ENCODE measurements at regions not wholly inside any gene's neighbourhood (a gene's known extent, or its start where the extent isn't known, plus 50 kb on each side); places are given as distances from the start of the nearest gene placed in this dataset.

DNA sequence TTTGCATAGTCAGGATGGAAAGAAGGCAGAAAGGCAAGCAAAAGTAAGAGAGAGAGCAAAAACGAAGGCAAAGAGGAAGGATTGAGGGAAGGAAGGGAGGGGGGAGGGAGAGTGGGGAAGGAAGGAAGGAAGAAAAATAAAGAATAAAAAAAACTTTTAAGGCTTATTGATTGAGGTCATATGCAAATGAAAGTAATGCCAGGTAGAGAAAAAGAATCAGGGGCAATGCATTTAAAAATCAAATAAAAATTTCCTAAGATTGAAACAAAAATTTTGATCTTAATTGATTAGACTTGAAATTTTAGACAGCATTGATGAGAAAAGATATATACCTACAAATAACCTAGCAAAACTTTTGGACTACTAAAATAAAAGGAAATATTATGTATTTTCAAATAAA is 153.9 kb upstream of the KIF2B start:
- Mint-ChIP-seq H3K4me3 (no peak overlapping the region), H3K36me3 (no peaks in the 10 kb centered on the region), H3K4me1 (no peaks in the 10 kb centered on the region), H3K27ac (no peak overlapping the region), H3K27me3 (no peaks in the 10 kb centered on the region), H3K9me3 (peaks cover 4% of the 10 kb centered on the region)
- DNase-seq, result no peak

DNA sequence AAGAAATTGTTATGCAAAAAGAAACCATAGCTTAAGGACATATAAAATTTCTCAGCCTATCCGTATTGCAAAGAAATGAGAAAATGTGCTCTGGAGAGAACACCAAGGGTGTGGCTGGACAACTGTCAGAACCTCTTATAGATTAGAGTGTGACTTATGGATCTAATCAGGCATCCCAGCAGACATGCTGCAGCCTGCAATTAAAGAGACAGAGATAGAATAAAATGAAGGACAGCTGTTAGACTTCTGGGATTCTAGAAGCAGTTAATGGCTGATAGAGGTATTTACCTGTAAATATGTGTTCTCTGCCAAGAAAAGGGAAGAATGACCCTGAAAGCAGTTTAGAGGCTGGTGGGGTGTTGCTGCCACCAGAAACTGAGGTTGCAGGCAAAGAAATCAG is 160.1 kb upstream of the KIF2B start:
- no peaks in the 10 kb centered on the region for H3K27me3 Mint-ChIP-seq
- no peak overlapping the region for H3K27ac Mint-ChIP-seq
- H3K36me3 Mint-ChIP-seq, result no peaks in the 10 kb centered on the region
- no peak overlapping the region for H3K4me3 Mint-ChIP-seq
- DNase-seq, result no peak
- peaks cover 2% of the 10 kb centered on the region for H3K9me3 Mint-ChIP-seq
- H3K4me1 Mint-ChIP-seq, result no peaks in the 10 kb centered on the region

DNA sequence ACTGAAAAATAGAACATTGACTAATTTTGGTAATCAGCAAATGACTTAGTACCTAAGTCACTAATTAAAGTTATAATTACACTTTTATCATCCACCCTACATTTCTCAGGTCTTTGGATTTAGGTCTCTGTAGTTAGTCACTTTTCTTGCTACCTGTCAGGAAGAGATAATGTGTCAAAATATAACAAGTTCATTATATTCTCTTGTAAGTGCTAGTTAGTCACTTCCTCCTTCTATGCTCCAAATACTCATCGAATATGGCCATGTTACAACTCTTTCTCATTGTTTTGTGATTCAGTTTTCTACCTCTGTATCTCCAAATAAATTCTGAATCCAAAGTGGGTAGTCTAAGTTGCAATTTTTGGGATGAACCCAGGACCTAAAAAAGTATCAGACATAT is 163.5 kb upstream of the KIF2B start:
- no peak for DNase-seq
- no peaks in the 10 kb centered on the region for H3K27me3 Mint-ChIP-seq

DNA sequence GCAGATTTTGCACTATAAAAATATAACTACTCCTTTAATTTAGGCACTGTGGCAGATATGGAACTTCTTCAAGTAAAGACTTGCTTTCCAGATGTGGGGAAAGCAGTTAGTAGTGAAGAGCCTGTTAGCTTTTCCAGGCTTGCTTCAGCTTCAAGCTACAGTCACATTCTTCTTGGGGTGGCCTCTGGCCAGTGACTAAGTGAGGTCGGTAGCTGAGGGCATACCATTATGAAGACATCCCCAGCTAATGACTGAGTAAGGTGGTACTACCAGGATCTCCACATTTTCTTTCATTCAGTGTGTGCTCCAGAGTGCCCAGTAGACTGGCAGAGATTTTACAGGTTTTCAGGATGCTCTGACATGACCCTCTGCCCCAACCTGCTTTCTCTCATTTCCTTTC is 167.1 kb upstream of the KIF2B start:
- no peaks in the 10 kb centered on the region for H3K27me3 Mint-ChIP-seq
- no peaks in the 10 kb centered on the region for H3K36me3 Mint-ChIP-seq
- no peak overlapping the region for H3K27ac Mint-ChIP-seq
- DNase-seq, result no peak
- no peaks in the 10 kb centered on the region for H3K4me1 Mint-ChIP-seq
- no peak overlapping the region for H3K4me3 Mint-ChIP-seq
- peaks cover 1% of the 10 kb centered on the region for H3K9me3 Mint-ChIP-seq

More for the DNA sequence above, 163.5 kb upstream of the KIF2B start:
- H3K9me3 Mint-ChIP-seq, result peaks cover 1% of the 10 kb centered on the region
- no peaks in the 10 kb centered on the region for H3K4me1 Mint-ChIP-seq
- H3K4me3 Mint-ChIP-seq, result no peak overlapping the region
- no peaks in the 10 kb centered on the region for H3K36me3 Mint-ChIP-seq
- H3K27ac Mint-ChIP-seq, result no peak overlapping the region

DNA sequence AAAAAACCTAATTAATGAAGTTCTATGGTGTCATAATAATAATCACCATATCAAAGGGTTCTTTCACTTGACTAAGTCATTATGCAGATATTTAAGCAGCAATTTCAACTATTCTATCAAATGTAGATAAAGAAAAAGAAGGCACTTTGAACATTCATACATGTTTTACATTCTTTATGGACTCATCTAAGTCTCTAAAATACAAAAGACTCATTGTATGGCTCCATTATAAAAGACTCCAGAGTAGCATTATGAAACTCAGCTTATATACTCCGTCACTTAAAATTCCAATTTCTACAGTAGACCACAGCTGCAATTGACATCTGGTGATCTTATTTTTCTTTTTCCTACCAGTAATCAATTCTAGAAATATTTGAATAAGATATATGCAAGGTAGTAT is 173.5 kb upstream of the KIF2B start:
- Mint-ChIP-seq H3K27me3 (no peaks in the 10 kb centered on the region), H3K27ac (no peak overlapping the region), H3K4me3 (no peak overlapping the region), H3K4me1 (no peaks in the 10 kb centered on the region), H3K36me3 (no peaks in the 10 kb centered on the region), H3K9me3 (peaks cover 2% of the 10 kb centered on the region)
- DNase-seq, result no peak

DNA sequence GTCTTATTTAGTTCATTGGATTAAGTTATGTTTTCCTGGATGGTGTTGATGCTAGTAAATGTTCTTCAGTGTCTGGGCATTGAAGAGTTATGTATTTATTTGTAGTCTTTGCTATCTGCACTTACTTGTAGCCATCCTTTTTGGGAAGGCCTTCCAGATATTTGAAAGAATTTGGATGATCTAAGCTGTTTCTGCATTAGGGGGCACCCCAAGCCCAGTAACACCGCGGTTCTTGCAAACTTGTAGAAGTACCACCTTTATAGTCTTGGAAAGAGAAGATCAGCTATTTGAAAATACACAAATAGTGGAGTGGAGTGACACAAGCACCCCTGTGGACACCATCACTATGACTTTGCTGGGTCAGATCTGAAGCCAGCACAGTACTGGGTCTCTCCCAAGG is 175.9 kb upstream of the KIF2B start:
- no peaks in the 10 kb centered on the region for H3K4me1 Mint-ChIP-seq
- H3K4me3 Mint-ChIP-seq, result no peak overlapping the region

DNA sequence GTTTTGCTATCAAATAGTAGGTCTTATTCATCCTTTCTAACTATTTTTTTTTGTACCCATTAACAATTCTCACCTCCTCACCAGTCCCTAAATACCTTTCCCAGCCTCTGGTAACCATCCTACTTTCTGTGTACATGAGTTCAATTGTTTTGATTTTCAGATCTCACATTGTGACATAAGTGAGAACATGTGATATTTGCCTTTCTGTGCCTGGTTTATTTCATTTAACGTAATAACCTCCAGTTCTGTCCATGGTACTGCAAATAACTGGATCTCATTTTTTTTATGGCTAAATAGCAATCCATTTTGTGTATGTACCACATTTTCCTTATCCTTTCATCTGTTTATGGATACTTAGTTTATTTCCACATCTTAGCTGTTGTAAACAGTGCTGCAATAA is 181.9 kb upstream of the KIF2B start:
- Mint-ChIP-seq H3K36me3 (no peaks in the 10 kb centered on the region), H3K27ac (no peak overlapping the region), H3K4me3 (no peak overlapping the region), H3K27me3 (no peaks in the 10 kb centered on the region), H3K9me3 (peaks cover 13% of the 10 kb centered on the region), H3K4me1 (no peaks in the 10 kb centered on the region)
- no peak for DNase-seq

More for the DNA sequence above, 175.9 kb upstream of the KIF2B start:
- Mint-ChIP-seq H3K27me3 (no peaks in the 10 kb centered on the region), H3K27ac (no peak overlapping the region), H3K9me3 (peaks cover 8% of the 10 kb centered on the region), H3K36me3 (no peaks in the 10 kb centered on the region)
- DNase-seq, result no peak

DNA sequence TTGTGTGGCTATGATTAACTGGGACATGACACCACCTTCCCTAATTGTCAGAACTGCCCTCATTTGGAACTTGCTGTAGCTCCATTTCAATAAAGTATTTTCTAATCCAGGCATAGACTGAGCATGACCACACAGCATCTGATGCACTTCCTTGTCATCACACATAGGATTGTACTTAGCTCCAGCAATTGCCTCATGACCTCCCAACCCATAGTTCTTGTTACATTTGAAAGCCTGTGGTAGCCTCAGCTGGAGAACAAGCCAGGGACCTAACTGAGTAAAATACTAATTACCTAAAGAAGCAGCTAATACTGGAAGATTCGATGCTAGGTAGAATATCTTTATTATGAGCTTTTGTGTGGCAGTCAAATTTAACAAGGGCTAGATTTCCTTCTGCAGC is 187.3 kb upstream of the KIF2B start:
- Mint-ChIP-seq H3K27me3 (no peaks in the 10 kb centered on the region), H3K9me3 (peaks cover 1% of the 10 kb centered on the region), H3K36me3 (no peaks in the 10 kb centered on the region), H3K27ac (no peak overlapping the region), H3K4me3 (no peak overlapping the region), H3K4me1 (no peaks in the 10 kb centered on the region)
- no peak for DNase-seq

DNA sequence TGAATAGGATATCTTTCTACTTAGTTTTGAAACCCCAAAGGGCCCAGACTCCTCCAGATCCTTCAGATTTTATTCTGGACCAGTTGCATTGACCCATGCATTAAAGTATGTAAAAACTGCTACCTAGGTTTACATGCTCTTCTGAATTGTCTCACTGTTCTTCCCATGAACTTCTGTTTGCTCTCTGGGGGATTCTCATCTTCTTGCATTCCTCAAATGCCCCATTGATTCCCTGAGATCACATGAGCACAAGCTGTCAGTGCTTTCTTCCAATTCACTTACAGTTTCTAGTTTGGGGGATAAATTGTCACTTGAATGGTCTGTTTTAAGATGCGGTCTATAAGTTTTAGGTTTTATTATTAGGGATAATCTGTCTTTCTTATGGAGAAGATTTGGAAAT is 188.9 kb upstream of the KIF2B start:
- Mint-ChIP-seq H3K27ac (no peak overlapping the region), H3K4me3 (no peak overlapping the region), H3K9me3 (no peaks in the 10 kb centered on the region), H3K27me3 (no peaks in the 10 kb centered on the region), H3K4me1 (no peaks in the 10 kb centered on the region), H3K36me3 (no peaks in the 10 kb centered on the region)
- no peak for DNase-seq

DNA sequence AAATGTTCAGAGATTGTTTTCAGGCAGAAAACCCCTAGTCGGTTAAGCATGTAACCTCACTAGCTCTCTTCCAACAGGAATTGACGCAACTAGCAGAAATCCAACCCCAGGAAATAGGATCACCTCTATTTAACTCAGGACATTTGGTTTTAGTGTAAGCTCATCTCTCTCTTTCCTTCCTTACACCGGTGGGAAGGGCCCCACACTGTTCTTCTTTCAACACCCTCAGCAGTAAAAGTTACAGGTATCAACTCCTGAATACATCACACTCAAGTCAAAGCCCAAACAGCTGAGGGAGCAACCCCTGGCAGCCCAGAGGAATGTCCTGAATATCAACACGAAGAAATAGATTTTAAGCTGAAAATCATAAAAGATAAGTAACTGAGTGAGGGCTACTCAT is 191.2 kb upstream of the KIF2B start:
- Mint-ChIP-seq H3K9me3 (peaks cover 3% of the 10 kb centered on the region), H3K4me1 (no peaks in the 10 kb centered on the region), H3K27ac (no peak overlapping the region), H3K4me3 (no peak overlapping the region), H3K36me3 (no peaks in the 10 kb centered on the region), H3K27me3 (no peaks in the 10 kb centered on the region)
- DNase-seq, result no peak

DNA sequence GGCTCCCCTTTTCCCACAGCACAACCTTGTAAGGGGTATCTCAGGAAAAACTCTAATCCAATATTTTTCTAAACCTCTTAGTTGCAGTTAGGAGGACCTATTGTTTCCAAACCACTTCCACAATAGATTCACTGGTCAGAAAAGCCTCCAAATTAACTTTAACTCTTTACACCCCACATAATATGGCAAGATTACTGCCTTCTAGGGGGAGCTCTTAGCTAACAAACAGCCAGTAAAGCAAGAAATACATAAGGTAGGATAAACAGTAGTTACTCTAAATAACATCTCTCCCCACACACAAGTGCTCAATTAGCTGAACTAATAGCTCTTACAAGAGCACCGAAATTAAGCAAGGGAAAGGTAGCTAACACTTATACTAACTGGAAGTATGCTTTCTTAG is 192.1 kb upstream of the KIF2B start:
- H3K4me3 Mint-ChIP-seq, result no peak overlapping the region
- no peaks in the 10 kb centered on the region for H3K27me3 Mint-ChIP-seq
- H3K9me3 Mint-ChIP-seq, result peaks cover 3% of the 10 kb centered on the region
- DNase-seq, result no peak
- no peak overlapping the region for H3K27ac Mint-ChIP-seq
- no peaks in the 10 kb centered on the region for H3K4me1 Mint-ChIP-seq
- H3K36me3 Mint-ChIP-seq, result no peaks in the 10 kb centered on the region

DNA sequence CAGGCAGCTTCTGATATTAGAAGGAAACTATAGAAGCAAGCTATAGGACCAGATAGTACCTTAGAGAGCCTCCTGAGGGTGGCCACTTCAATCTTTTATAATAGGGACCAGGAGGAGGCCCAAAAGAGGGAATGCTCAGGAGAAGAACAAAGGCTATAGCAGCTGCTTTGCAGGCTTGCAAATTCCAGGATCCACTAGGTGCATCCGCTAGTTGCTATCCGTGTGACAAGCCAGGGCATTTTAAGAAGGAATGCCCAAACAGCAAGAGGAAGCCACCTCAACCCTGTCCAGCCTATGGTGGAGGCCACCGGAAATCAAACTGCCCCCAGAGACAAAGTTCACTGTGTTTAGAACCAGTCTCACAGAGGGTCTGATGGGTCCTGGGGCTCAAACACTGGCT is 192.6 kb upstream of the KIF2B start:
- H3K4me3 Mint-ChIP-seq, result no peak overlapping the region
- H3K27me3 Mint-ChIP-seq, result no peaks in the 10 kb centered on the region
- DNase-seq, result no peak

DNA sequence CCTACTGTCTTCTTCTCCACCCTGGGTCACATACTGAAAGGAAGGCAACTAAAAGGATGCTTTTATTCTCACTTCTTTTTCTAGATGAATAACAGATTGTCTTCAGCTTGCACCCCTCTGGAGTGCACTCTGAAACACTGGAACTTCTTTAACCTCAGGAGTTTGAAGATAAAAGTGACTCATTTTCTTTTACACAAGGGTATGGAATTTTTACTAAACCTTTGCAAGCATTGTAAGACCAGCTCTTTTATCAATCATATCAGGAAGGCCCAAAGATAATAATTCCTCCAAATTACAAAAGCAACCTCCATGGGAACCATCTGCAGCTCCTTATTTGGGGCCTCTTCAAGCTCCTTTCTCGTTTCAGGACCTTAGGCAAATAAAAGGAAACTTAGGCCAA is 193.5 kb upstream of the KIF2B start:
- H3K36me3 Mint-ChIP-seq, result no peaks in the 10 kb centered on the region
- no peak overlapping the region for H3K4me3 Mint-ChIP-seq
- H3K27me3 Mint-ChIP-seq, result no peaks in the 10 kb centered on the region
- DNase-seq, result no peak
- H3K4me1 Mint-ChIP-seq, result no peaks in the 10 kb centered on the region
- H3K27ac Mint-ChIP-seq, result no peak overlapping the region
- H3K9me3 Mint-ChIP-seq, result peaks cover 3% of the 10 kb centered on the region

More for the DNA sequence above, 192.6 kb upstream of the KIF2B start:
- Mint-ChIP-seq H3K9me3 (peaks cover 3% of the 10 kb centered on the region), H3K27ac (no peak overlapping the region), H3K4me1 (no peaks in the 10 kb centered on the region), H3K36me3 (no peaks in the 10 kb centered on the region)

DNA sequence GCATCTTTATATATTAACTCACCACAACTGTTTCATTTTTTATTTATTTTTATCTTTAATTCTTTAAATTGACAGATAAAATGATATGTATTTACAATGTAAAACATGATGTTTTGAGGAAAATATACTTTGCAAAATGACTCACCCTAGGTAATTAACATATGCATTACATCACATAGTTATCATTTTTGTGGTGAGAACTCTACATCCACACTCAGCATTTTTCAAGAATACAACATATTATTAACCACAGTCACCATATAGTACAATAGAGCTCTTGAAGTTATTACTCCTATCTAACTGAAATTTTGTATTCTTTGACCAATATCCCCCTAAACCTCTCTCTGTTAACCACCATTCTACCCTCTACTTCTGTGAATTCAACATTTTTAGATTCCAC is 194.7 kb upstream of the KIF2B start:
- DNase-seq, result no peak
- Mint-ChIP-seq H3K27me3 (no peaks in the 10 kb centered on the region), H3K9me3 (peaks cover 3% of the 10 kb centered on the region), H3K4me1 (no peaks in the 10 kb centered on the region), H3K36me3 (no peaks in the 10 kb centered on the region), H3K4me3 (no peak overlapping the region), H3K27ac (no peak overlapping the region)

DNA sequence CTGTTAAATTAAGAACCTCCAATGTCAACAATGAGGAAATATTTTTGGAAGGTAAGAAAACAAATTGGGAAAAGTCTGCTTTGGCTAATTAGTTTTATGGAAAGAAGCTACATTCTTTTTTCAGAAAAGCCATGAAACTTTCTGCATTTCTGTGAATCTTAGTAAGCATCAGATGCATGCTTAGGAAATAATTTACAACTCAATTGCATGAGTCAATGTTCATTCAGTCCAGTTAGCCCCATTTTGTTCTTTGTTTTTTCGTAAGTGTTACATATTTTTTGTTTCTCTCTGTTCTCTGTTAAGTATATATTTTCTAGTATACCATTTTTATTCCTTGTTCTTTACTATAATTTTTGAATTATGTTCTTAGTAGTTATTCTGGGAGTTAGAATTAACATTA is 195.2 kb upstream of the KIF2B start:
- H3K36me3 Mint-ChIP-seq, result no peaks in the 10 kb centered on the region
- H3K9me3 Mint-ChIP-seq, result peaks cover 3% of the 10 kb centered on the region
- H3K27ac Mint-ChIP-seq, result no peak overlapping the region
- H3K27me3 Mint-ChIP-seq, result no peaks in the 10 kb centered on the region
- DNase-seq, result no peak
- H3K4me3 Mint-ChIP-seq, result no peak overlapping the region
- no peaks in the 10 kb centered on the region for H3K4me1 Mint-ChIP-seq

DNA sequence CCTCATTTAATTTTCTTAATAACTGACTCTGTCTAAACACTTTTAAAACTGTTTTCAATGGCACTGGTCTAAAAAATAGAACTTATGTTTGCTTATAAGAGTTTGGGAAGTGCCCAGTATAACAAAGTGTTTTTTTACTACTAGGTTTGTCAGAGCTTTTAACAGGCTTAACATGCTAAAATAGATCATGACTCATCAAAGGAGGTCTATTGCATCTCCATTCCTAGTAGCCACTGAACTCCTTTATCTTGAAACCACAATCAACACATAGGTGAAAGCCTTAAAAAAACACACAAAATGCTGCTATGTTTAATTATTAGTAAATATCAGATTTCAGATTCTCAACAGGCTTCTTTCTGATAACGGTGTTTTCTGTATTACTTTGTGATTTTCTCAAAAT is 196.4 kb upstream of the KIF2B start:
- H3K4me1 Mint-ChIP-seq, result no peaks in the 10 kb centered on the region
- H3K9me3 Mint-ChIP-seq, result peaks cover 5% of the 10 kb centered on the region
- DNase-seq, result no peak
- no peaks in the 10 kb centered on the region for H3K27me3 Mint-ChIP-seq
- H3K36me3 Mint-ChIP-seq, result no peaks in the 10 kb centered on the region
- no peak overlapping the region for H3K4me3 Mint-ChIP-seq
- no peak overlapping the region for H3K27ac Mint-ChIP-seq

DNA sequence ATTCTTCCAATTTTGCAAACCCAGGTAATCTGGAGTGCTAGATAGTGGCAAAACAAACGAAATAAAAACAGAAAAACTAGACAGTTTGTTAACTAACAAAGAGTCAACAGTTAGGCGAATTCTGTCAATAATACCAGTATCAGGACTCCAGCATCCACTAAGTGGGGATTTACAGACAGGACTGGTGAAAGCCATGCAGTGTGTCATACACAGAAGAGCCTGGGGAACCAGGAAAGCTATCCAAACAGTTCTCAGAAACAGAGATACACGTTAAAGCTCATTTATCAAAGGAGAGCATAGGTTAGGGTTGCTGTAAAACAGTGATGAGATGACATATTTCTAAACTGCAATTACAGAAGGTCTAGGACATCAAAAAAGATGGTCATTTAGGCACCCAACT is 203.7 kb upstream of the KIF2B start:
- Mint-ChIP-seq H3K4me1 (no peaks in the 10 kb centered on the region), H3K9me3 (peaks cover 3% of the 10 kb centered on the region), H3K4me3 (no peak overlapping the region), H3K27ac (no peak overlapping the region), H3K36me3 (no peaks in the 10 kb centered on the region), H3K27me3 (no peaks in the 10 kb centered on the region)
- DNase-seq, result no peak
